GM10248 (cell line): ENCODE measurements at regions not wholly inside any gene's neighbourhood (a gene's known extent, or its start where the extent isn't known, plus 50 kb on each side); places are given as distances from the start of the nearest gene placed in this dataset.

Experiments used
- CTCF ChIA-PET: fragments of 300-600 bp; sonication (Branson Sonifier 250); formaldehyde crosslinking; extraction: SDS; loops from one replicate; lab custom pipeline; 2021; ENCODE audit warnings: antibody characterized with exemption; lab: Yijun Ruan, JAX
- POLR2A ChIA-PET: fragments of 350-650 bp; sonication (Branson Sonifier 250); formaldehyde crosslinking; extraction: SDS; loops from one replicate; lab custom pipeline; 2020; ENCODE audit warnings: antibody characterized with exemption; lab: Yijun Ruan, JAX
- DNase-seq: peaks from one replicate; pipeline ENCODE4 v3.0.0; 2012; ENCODE audit errors: extremely low spot score
- TF ChIP-seq, protein P1 (sequence below): IDR thresholded peaks from 2 replicates; pipeline ENCODE4 v1.5.1; 2012; ENCODE audit warnings: mild to moderate bottlenecking, low read depth; ENCODE audit errors: extremely low read depth, missing control alignments, control extremely low read depth

DNA sequence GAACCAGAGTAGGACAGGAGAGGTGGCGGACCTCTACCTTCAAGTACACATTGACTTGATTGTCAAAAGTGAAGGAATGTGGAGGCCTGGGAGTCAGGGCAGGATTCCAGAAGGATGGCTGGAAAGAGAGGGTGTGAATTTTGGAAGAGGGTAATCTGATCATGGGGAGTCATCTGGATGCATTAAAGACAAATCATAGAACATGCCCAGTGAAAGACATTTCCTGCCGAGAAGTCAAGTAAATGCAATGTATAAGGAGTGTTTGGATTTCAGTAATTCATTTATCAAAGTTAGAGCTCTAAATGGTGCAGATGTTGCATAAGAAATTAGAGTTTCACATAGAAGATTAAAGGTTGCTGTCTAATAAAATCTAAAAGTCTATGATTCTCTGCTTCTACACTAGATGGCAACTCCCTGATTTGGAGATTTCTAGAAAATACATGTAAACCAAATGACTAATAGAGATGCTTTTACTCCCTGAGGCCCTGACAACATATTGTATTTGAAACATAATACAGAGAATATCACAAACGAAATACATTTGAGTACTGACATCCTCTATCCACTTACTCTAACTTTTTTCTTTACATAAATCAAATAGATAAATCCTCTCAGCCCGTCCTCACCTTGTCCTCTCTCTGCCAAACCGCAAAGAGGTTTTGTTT is 91.3 kb downstream of the KCNA5 start:
- DNase-seq, result no peak
- TF ChIP-seq, protein P1, sequence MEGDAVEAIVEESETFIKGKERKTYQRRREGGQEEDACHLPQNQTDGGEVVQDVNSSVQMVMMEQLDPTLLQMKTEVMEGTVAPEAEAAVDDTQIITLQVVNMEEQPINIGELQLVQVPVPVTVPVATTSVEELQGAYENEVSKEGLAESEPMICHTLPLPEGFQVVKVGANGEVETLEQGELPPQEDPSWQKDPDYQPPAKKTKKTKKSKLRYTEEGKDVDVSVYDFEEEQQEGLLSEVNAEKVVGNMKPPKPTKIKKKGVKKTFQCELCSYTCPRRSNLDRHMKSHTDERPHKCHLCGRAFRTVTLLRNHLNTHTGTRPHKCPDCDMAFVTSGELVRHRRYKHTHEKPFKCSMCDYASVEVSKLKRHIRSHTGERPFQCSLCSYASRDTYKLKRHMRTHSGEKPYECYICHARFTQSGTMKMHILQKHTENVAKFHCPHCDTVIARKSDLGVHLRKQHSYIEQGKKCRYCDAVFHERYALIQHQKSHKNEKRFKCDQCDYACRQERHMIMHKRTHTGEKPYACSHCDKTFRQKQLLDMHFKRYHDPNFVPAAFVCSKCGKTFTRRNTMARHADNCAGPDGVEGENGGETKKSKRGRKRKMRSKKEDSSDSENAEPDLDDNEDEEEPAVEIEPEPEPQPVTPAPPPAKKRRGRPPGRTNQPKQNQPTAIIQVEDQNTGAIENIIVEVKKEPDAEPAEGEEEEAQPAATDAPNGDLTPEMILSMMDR, result no peak
- CTCF ChIA-PET, result interaction anchor here (1.3 kb wide), 1 partner anchor 278 kb away, joined by 5 read pairs; no protein-coding TSS in a partner anchor

DNA sequence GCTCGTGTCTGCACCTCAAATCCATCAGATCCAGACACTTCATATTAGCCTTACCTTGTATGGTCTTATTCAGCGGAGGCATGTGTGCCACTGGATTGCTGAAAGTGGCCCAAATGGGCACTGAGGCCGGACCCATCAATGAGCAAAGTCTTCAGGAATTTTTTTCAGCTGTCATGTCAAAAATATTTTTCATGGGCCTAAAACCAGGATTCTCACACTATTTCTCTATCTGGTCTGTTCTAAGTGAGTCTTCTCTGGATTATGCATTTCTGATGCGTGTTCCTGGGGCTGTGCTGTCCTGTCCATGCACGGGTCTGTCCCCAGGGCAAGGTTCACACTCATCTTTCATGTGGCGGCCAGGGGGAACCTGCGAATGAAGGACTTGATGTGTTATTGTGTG is 94.6 kb downstream of the KCNA5 start:
- CTCF ChIA-PET, result no interaction called here
- no peak for DNase-seq
- TF ChIP-seq, protein P1, result no peak
- POLR2A ChIA-PET, result no interaction called here

More for the DNA sequence above, 91.3 kb downstream of the KCNA5 start:
- POLR2A ChIA-PET, result no interaction called here

DNA sequence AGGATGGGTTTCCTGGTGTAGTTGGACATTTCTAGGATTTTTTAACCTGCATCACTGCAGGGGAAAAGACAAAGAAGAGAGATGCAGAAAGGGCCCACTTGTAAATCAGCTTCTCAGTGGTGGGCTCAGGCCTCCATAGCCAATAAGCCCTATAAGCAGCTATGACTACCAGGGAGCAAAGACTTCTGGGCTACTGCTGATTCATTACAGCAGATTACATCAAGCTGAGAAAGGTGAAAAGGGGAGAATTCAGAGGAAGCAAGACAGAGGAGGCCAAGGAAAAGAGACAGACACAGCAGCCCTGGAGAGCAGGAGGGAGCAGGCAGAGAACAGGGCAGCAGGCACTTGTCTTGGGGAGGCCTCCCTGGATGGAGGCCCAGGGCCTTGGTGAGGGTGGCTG is 95.2 kb downstream of the KCNA5 start:
- ChIA-PET POLR2A (no interaction called here), CTCF (interaction anchor here (0.9 kb wide), 1 partner anchor 10 kb away, joined by 4 read pairs; no protein-coding TSS in a partner anchor)
- no peak for DNase-seq
- TF ChIP-seq, protein P1, result no peak

DNA sequence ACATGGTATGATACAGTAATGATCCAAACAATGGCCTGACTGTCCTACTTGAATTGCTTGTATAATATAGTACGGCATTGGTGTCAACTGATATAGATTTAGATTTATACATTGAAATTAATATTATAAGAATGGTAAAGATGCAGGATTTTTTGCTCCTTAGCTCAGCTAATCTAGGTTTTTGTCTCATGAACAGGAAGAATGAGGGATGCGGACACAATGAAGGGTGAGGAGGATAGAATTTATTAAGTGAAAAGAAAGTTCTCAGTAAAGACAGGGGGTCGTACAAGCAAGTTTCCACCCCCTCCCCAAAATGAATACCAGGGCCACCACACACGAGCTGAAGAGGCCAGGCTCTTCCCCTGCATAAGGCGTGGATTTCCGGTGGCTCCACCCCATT is 96.1 kb downstream of the KCNA5 start:
- ChIA-PET POLR2A (no interaction called here), CTCF (interaction anchor here (0.9 kb wide), 1 partner anchor 9 kb away, joined by 4 read pairs; no protein-coding TSS in a partner anchor)
- TF ChIP-seq, protein P1, result no peak
- DNase-seq, result no peak

DNA sequence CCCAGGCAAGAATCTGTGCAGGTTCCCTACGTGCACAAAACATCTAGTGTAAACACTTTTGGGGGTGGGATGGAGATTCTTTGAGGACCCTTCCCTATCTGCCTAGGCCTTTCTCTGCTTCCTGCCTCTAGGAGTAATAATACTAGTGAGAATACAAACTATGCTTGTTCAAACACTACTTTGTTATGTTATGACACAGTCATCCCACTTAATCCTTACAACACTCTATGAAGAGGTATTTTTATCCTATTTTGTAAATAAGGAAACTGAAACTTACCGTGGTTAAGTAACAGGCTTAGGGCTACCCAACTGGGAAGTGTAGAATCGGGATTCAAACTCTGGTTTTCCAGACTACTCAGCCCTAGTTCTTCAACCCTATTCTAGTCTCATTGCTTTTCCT is 96.5 kb downstream of the KCNA5 start:
- CTCF ChIA-PET, result no interaction called here

DNA sequence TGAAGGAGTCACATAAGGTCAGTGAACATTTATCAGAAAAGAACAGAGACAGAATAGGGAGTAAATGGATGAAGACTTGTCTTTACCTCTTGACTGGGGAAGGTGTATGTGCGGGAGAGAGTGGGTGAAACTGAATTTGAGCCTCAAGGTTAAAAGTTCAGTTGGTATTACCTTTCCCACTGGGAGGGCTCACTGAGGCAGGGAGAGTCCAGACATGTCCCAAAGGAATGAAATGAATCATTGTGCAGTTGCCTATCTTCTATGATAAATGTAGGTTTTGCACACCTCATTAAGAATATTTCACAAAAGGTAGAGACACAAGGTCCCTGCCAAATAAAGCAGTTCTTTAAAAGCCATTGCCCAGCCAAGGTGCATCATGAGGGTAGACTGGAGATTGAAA is 105.2 kb downstream of the KCNA5 start:
- POLR2A ChIA-PET, result no interaction called here
- no peak for DNase-seq
- TF ChIP-seq, protein P1, result no peak
- CTCF ChIA-PET, result interaction anchor here (1.8 kb wide), 1 partner anchor 9 kb away, joined by 4 read pairs; no protein-coding TSS in a partner anchor

More for the DNA sequence above, 96.5 kb downstream of the KCNA5 start:
- no peak for DNase-seq
- TF ChIP-seq, protein P1, result no peak
- POLR2A ChIA-PET, result no interaction called here

DNA sequence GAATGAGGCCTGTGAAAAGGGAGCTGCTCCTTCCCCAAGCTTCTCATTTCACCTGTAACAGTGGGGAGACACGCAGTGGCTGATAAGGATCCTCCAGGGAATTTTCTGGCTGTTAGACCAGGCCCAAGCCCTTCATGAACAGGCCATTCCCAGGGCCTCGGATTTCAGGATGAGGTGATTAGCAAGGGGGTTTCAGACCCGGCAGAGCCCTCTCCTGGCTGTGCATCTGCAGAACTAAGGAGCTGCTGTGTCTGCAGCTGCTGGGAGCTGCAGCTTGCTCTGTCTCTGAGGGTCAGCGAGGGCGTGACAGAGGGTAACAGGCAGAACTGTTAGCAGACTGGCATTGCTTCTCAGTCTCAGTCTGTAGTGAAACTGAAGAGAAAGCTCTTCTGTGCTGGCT is 110.4 kb downstream of the KCNA5 start:
- CTCF ChIA-PET, result interaction anchor here (1.7 kb wide), 1 partner anchor 10 kb away, joined by 4 read pairs; no protein-coding TSS in a partner anchor
- TF ChIP-seq, protein P1, result no peak
- POLR2A ChIA-PET, result no interaction called here
- no peak for DNase-seq
